WERI-Rb-1 (cell line): ENCODE measurements at regions not wholly inside any gene's neighbourhood (a gene's known extent, or its start where the extent isn't known, plus 50 kb on each side); places are given as distances from the start of the nearest gene placed in this dataset.
"Not testable (repeated sequence)": the region's sequence is repeated elsewhere in the genome, so short reads cannot be mapped to it uniquely, and the experiment has no call there.

Experiments used
- DNase-seq: peaks from one replicate; pipeline ENCODE4 v3.0.0-alpha.2; 2020
- H3K27ac ChIP-seq: fragments of 250-450 bp; sonication (Bioruptor Pico); 2 replicates; pipeline ENCODE4 v1.5.1; 2020; ENCODE audit warnings: mild to moderate bottlenecking, moderate library complexity
- H3K27me3 ChIP-seq: fragments of 250-450 bp; sonication (Bioruptor Pico); 2 replicates; pipeline ENCODE4 v1.5.1; 2021; ENCODE audit warnings: mild to moderate bottlenecking, low read depth, moderate library complexity; ENCODE audit not compliant: insufficient read depth, severe bottlenecking
- H3K36me3 ChIP-seq: fragments of 250-450 bp; sonication (Bioruptor Pico); 2 replicates; pipeline ENCODE4 v1.5.1; 2020; ENCODE audit warnings: mild to moderate bottlenecking, moderate library complexity
- H3K4me3 ChIP-seq: 2 replicates; pipeline ENCODE4 v1.5.1; 2011; ENCODE audit warnings: low read depth, mild to moderate bottlenecking, control low read depth, low read length
- H3K9me3 ChIP-seq: fragments of 250-450 bp; sonication (Bioruptor Pico); 2 replicates; pipeline ENCODE4 v1.5.1; 2021; ENCODE audit warnings: mild to moderate bottlenecking, moderate library complexity; ENCODE audit not compliant: severe bottlenecking
- TF ChIP-seq, protein P1 (sequence below): IDR thresholded peaks from 2 replicates; pipeline ENCODE4 v1.5.1; 2011; ENCODE audit warnings: low read depth, mild to moderate bottlenecking, control low read depth, inconsistent platforms, low read length

DNA sequence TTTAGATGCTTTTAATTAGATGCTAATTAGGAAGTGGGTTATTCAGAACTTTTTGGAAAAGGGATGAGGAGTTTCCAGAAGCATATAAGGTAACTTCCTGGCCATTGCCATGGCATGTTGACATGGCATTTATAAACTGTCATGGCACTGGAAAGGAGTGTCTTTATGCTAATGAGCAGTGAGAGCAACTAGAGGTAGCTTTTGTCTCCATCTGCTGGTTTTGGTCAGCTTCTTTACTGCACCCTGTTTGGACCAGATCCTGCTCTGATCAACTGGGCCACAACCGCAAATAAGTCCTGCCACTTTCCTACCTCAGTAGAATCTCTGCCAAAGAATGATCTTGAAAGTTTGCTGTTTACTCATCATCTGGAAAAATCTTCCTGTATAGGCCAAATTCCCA is 193.6 kb downstream of the FAM72C start:
- not testable (repeated sequence) for H3K9me3 ChIP-seq, H3K27ac ChIP-seq, H3K27me3 ChIP-seq, H3K4me3 ChIP-seq, H3K36me3 ChIP-seq, DNase-seq

DNA sequence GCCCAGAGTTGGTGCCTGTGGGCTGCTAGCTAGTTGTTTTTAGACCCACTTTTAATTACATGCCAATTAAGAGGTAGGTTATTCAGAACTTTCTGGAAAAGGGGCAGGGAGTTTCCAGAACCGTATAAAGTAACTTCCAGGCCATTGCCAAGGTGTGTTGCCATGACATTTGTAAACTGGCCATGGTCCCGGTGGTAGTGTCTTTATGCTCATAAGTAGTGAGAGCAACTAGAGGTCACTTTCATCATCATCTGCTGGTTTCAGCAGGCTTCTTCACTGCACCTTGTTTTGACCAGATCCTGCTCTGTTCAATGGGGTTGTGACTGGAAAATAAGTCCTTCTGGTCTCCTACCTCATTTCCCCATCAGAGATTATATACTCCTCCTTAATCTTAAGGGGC is 207.0 kb downstream of the FAM72C start:
- H3K36me3 ChIP-seq, H3K9me3 ChIP-seq, H3K4me3 ChIP-seq, DNase-seq, H3K27ac ChIP-seq: not testable (repeated sequence)
- peaks cover 15% of the 10 kb centered on the region for H3K27me3 ChIP-seq

DNA sequence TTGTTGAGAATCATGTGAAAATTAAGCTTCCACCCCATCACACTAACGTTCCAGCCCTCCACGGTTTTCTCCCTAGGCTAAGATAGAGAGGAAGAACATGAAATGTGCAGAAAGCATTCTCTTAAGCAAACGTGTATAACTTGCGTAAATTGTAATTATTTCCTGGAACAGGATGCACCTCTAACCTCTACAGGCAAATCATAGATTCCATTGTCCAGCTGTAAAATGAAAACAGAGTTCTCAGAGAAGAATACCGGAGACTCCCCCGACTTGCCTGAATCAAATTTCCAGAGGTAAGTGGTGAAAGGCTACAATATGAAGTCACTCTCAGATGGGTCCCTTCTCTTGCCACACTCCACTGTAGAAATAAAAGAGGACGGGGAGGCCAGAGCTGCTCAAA is 211.4 kb downstream of the FAM72C start:
- H3K27me3 ChIP-seq = peaks cover 19% of the 10 kb centered on the region
- not testable (repeated sequence) for H3K4me3 ChIP-seq, H3K36me3 ChIP-seq, H3K9me3 ChIP-seq, H3K27ac ChIP-seq, DNase-seq

DNA sequence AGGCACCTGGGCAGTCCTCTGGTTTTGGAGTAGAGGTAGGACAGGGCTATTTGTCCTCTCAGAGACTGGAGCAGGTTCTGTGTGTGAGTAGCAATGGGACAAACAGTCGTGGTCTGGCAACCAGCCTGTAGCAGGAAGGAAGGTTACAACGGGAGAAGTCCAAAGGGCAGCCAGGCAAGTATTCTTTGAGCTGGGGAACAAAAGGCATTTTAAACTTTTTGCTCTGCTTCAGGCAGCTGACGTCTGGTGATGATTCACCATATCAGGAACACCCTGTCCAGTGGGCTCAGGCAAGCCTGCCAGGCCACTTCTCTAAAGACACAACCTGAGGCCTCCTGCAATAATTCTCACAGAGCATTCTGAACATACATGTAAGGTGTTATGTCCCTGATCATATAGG is 215.8 kb downstream of the FAM72C start:
- not testable (repeated sequence) for H3K27me3 ChIP-seq, H3K4me3 ChIP-seq, H3K9me3 ChIP-seq, DNase-seq, H3K36me3 ChIP-seq, H3K27ac ChIP-seq

DNA sequence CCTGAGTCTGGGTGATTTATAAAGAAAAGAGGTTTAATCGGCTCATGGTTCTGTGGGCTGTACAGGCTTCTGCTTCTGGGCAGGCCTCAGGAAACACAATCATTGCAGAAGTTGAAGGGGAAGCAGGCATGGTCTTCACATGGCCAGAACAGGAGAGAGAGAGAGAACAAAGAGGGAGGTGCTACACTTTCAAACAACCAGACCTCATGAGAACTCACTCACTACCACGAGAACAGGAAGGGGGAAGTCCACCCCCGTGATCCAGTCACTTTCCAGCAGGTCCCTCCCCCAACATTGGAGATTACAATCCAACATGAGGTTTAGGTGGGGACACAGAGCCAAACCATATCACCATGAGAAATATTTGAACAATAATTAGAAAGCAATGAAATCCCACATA is 222.9 kb downstream of the FAM72C start:
- Histone ChIP-seq H3K36me3 (no peaks in the 10 kb centered on the region), H3K27me3 (peaks cover 27% of the 10 kb centered on the region), H3K27ac (no peak overlapping the region), H3K4me3 (no peak overlapping the region), H3K9me3 (peaks cover 5% of the 10 kb centered on the region)
- TF ChIP-seq, protein P1, sequence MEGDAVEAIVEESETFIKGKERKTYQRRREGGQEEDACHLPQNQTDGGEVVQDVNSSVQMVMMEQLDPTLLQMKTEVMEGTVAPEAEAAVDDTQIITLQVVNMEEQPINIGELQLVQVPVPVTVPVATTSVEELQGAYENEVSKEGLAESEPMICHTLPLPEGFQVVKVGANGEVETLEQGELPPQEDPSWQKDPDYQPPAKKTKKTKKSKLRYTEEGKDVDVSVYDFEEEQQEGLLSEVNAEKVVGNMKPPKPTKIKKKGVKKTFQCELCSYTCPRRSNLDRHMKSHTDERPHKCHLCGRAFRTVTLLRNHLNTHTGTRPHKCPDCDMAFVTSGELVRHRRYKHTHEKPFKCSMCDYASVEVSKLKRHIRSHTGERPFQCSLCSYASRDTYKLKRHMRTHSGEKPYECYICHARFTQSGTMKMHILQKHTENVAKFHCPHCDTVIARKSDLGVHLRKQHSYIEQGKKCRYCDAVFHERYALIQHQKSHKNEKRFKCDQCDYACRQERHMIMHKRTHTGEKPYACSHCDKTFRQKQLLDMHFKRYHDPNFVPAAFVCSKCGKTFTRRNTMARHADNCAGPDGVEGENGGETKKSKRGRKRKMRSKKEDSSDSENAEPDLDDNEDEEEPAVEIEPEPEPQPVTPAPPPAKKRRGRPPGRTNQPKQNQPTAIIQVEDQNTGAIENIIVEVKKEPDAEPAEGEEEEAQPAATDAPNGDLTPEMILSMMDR = no peak
- no peak for DNase-seq

DNA sequence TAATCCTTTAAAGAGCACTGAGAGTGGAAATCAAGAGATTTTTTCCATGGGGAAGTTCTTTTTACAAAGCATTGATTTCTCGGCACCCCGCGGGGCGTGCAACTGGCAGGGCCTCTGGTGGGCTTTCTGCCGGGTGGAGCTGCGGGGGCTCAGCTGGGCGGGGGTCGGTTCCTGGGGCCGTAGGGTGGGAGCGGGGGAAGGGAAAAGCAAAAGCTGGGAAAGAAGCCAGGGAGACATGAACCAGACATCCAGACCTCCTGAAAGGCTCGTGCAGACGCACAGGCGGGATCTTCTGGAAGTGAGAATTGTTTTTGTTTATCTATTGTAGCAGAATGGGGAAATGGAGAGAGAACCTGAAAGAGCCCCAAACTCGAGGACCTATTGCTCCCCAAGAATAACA is 235.2 kb downstream of the FAM72C start:
- TF ChIP-seq, protein P1 = no peak
- no peak overlapping the region for H3K27ac ChIP-seq
- no peaks in the 10 kb centered on the region for H3K36me3 ChIP-seq
- H3K9me3 ChIP-seq = peaks cover 13% of the 10 kb centered on the region
- no peak overlapping the region for H3K4me3 ChIP-seq
- no peak for DNase-seq
- peaks cover 59% of the 10 kb centered on the region for H3K27me3 ChIP-seq

DNA sequence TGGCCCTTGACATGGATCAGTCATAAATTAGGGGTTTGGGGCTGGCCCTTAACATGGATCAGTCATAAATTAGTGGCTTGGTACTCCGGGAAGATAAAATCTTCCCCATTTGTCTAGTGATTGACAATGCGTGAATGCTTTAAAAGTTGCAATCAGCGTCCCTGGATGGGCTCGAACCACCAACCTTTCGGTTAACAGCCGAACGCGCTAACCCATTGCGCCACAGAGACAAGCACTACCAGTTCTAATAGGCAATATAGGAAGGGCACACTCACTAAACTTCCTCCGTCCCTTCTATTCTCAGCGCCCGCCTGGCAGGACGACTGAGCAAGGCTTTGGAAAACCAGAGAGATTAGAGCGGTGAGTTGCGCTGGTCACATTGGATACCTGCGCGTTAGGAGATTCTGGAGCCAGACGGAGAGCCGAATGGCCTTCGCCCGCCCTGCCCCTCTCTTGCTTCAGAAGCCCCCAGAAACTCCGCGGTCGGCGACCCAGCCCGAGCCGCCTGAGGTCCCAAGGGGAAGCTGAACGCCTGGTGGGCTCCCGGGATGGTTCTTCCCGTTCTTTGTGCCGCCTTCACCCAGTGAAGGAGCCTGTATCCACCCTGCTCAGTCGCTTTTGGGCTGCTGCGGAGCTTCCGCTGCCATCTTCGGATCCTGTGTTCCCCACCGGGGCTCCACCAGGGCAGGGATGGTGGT is 235.9 kb downstream of the FAM72C start:
- peaks cover 65% of the 10 kb centered on the region for H3K27me3 ChIP-seq
- no peak overlapping the region for H3K4me3 ChIP-seq

DNA sequence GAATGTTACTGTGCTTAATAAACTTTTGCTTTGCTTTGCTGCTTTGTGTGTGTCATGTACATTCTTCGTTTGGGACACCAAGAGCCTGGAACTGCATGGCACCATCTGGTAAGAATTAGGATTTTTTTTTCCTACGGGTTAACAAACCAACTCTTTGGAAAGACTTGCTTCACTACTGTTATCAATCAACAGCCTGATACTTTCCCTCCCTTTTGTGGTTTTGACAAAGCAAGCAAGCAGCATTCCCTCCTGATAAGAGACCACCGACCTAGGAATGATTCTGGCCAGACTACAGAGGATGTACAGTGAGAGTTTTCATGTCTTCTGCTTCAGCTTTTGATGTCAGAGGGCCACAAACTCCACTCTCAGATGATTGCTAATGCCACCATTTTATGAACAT is 237.5 kb downstream of the FAM72C start:
- H3K4me3 ChIP-seq, DNase-seq, H3K36me3 ChIP-seq, H3K27ac ChIP-seq: not testable (repeated sequence)
- Histone ChIP-seq H3K9me3 (peaks cover 15% of the 10 kb centered on the region), H3K27me3 (peaks cover 70% of the 10 kb centered on the region)

More for the DNA sequence above, 235.9 kb downstream of the FAM72C start:
- no peak for DNase-seq
- TF ChIP-seq, protein P1 = no peak
- no peak overlapping the region for H3K27ac ChIP-seq
- H3K9me3 ChIP-seq = peaks cover 13% of the 10 kb centered on the region
- no peaks in the 10 kb centered on the region for H3K36me3 ChIP-seq

DNA sequence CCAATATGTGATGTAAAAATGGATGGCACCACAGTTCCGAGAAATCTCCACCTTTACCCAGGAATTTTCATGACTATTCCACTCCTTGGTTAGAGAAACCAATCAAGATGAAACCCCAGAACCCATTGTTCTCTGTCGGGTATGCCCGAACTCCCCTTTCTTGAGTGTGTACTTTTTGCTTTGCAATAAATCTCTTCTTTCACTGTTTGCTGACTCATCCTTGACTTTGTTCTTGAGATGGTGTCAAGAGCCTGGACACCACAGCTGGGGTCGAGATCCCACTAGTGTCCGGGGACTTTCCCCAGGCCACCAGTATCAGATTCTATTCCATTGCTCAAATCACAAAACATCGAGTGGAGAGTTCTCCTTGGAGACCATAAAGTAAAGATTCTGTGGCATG is 240.9 kb downstream of the FAM72C start:
- not testable (repeated sequence) for H3K4me3 ChIP-seq, H3K27ac ChIP-seq, DNase-seq, H3K36me3 ChIP-seq
- H3K9me3 ChIP-seq = peaks cover 11% of the 10 kb centered on the region
- peaks cover 65% of the 10 kb centered on the region for H3K27me3 ChIP-seq

DNA sequence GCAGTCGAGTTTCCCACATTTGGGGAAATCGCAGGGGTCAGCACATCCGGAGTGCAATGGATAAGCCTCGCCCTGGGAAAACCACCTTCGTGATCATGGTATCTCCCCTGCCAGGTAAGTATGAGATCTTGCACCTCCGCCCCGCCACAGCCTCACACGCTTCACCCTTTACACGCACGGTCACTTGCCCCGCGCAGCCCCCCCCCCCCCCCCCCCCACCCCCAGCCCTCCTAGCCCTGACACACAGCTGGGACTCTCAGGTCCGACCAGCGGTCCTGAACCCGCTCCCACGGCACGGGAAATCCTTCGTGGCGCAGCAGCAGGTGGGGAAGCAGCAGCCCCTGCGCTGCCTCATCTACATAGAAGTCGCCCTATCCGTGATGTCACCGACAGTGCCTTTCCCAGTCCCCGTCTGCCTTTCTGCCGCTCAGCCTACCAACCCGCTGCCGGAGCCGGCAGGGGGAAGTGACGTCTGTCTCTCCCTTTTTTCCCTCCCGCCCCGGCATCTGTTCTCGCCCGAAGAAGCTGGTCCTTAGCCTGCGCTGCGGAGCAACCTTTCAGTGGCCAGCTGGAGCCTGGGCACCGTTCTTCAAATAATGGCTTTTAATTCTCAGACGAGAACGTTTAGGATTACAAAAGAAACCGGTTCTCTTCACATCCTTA is 242.2 kb downstream of the FAM72C start:
- H3K27ac ChIP-seq, H3K9me3 ChIP-seq, H3K4me3 ChIP-seq, DNase-seq, H3K36me3 ChIP-seq: not testable (repeated sequence)
- peaks cover 64% of the 10 kb centered on the region for H3K27me3 ChIP-seq

DNA sequence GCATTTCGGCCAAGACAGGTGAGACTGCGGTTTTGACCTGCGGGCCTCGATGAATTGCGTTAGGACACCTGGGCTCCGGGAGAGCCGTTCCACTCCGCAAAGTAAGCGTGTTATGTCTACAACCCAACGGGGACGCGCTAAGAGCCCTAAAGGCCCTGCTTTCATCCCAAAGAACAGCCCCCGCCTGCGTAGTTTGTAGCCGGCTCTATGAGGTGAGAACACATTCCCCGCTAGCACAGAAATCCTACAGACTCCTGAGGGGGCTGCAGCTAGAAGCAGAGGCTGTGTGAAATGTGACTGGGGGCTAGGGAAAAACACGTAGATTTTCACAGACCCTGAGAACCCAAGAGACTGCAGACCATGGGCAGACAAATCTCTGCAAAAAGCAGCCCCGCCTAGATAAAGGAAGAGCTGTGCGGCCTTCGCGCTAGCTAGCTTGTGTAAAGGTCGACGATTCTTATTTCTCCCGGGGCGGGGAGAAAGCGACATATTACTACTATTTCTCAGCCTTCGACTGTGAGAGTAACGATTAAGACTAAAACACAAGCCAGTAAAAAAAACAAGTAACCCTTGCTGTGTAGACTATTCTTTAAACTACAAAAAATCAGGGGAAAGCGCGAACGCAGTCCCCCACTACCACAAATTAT is 242.9 kb downstream of the FAM72C start:
- H3K27me3 ChIP-seq = peaks cover 61% of the 10 kb centered on the region
- not testable (repeated sequence) for H3K9me3 ChIP-seq, DNase-seq, H3K27ac ChIP-seq, H3K4me3 ChIP-seq, H3K36me3 ChIP-seq
